Fibroblast of lung (primary cell): ENCODE measurements at regions not wholly inside any gene's neighbourhood (a gene's known extent, or its start where the extent isn't known, plus 50 kb on each side); places are given as distances from the start of the nearest gene placed in this dataset.

Experiments used
- EZH2 ChIP-seq: IDR thresholded peaks from 2 replicates; pipeline ENCODE4 v1.5.1; 2012; ENCODE audit warnings: low read length, control low read depth, mild to moderate bottlenecking; ENCODE audit errors: missing control alignments
- TF ChIP-seq, protein P1 (sequence below), 2 donors: IDR thresholded peaks in 1 of 2; conservative IDR thresholded peaks in 1 of 2; 1 replicate in 1 of 2; 2 replicates in 1 of 2; pipeline ENCODE4 v1.5.1; 2011 to 2012; ENCODE audit warnings: low read length in 2 of 2, control low read depth in 1 of 2, inconsistent platforms in 1 of 2, low read depth in 1 of 2, mild to moderate bottlenecking in 1 of 2

DNA sequence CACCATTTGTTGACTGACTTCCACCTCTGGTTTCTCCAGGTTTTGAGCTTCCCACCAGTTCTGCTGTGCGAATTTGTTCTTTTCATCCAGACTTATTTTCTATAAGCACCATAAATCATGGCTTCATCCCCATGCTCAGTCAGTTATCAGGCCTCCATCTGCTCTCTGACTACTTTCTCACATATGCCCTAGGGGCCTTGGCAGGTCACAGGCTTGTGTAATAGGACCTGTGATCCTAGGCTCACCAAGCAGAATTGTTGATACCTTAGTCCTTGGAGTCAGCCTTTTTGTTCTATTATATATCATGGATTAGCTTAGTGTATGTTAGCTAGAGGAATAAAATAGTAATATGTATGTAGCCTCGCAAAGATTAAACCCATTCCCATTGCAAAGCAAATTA, 284.2 kb upstream of the TANK start:
- TF ChIP-seq, protein P1, sequence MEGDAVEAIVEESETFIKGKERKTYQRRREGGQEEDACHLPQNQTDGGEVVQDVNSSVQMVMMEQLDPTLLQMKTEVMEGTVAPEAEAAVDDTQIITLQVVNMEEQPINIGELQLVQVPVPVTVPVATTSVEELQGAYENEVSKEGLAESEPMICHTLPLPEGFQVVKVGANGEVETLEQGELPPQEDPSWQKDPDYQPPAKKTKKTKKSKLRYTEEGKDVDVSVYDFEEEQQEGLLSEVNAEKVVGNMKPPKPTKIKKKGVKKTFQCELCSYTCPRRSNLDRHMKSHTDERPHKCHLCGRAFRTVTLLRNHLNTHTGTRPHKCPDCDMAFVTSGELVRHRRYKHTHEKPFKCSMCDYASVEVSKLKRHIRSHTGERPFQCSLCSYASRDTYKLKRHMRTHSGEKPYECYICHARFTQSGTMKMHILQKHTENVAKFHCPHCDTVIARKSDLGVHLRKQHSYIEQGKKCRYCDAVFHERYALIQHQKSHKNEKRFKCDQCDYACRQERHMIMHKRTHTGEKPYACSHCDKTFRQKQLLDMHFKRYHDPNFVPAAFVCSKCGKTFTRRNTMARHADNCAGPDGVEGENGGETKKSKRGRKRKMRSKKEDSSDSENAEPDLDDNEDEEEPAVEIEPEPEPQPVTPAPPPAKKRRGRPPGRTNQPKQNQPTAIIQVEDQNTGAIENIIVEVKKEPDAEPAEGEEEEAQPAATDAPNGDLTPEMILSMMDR (conservative IDR thresholded peaks at IDR 0.05 in 1 of 2, IDR thresholded peaks at IDR 0.05 in 1 of 2; ENCODE audit: low read depth in 1 of 2, low read length in 2 of 2): no peak
- TF ChIP-seq EZH2: no peak
